K562 (cell line): ENCODE measurements at regions not wholly inside any gene's neighbourhood (a gene's known extent, or its start where the extent isn't known, plus 50 kb on each side); places are given as distances from the start of the nearest gene placed in this dataset.

Experiments used
- ATAC-seq: fragments of 200-7000 bp; cut with Tn5 transposase; 3 replicates; pipeline ENCODE4 v1.9.1; 2020; ENCODE audit warnings: moderate library complexity
- BruUV-seq: library from RNA; stranded (reverse); fragments of 400-500 nt; replicated peaks from 2 replicates; lab custom pipeline; 2021; lab: Mats Ljungman, UMichigan
- CTCF ChIA-PET: fragments of 300-600 bp; formaldehyde crosslinking; extraction: SDS; loops from one replicate; lab custom pipeline; 2021; ENCODE audit warnings: low intra/inter-chr PET ratio; lab: Yijun Ruan, JAX
- POLR2A ChIA-PET: fragments of 300-600, 350-650 bp; sonication (Branson Sonifier 250); formaldehyde crosslinking; extraction: SDS; loops from one replicate; lab custom pipeline; 2021; ENCODE audit warnings: antibody characterized with exemption, inconsistent platforms; lab: Yijun Ruan, JAX
- DNase-seq, 4 experiments: peaks; one replicate each; pipeline versions ENCODE4 v3.0.0 to v3.0.0-alpha.2; 2011 to 2018; ENCODE audit warnings: low spot score in 3 of 4, mixed read lengths in 3 of 4; ENCODE audit errors: extremely low read depth in 1 of 4
- FAIRE-seq: peaks from 2 replicates; lab custom pipeline; 2011; peaks lifted over from hg19 to GRCh38; lab: Jason Lieb, UNC
- H2AFZ ChIP-seq: 2 replicates; pipeline ENCODE4 v1.6.0; 2011; ENCODE audit warnings: low read depth, low read length, control low read depth, inconsistent platforms
- H3K27ac ChIP-seq: fragments of 200-600 bp; 3 replicates; pipeline ENCODE4 v1.8.0; 2011; ENCODE audit warnings: low read depth, mild to moderate bottlenecking, control low read depth, inconsistent platforms, low read length, moderate library complexity, mixed read lengths; ENCODE audit errors: extremely low read depth
- H3K27me3 ChIP-seq, 2 experiments: fragments of 300-600 bp in 1 of 2; 2 replicates in 1 of 2; 3 replicates in 1 of 2; pipeline versions ENCODE4 v1.6.0 to v1.8.0; 2011; ENCODE audit warnings: inconsistent platforms in 2 of 2, low read length in 2 of 2, mild to moderate bottlenecking in 1 of 2, mixed read lengths in 1 of 2, moderate library complexity in 1 of 2; ENCODE audit not compliant: control insufficient read depth in 2 of 2, insufficient read depth in 2 of 2
- H3K36me3 ChIP-seq: fragments of 300-600 bp; 3 replicates; pipeline ENCODE4 v1.8.0; 2011; ENCODE audit warnings: mild to moderate bottlenecking, low read length, inconsistent platforms; ENCODE audit not compliant: control insufficient read depth, insufficient read depth
- H3K4me1 ChIP-seq, 2 experiments: fragments of 200-600 bp in 1 of 2; replicated peaks in 1 of 2; 2 replicates in 1 of 2; 3 replicates in 1 of 2; pipeline versions ENCODE4 v1.5.1 to v1.8.0; 2011; ENCODE audit warnings: inconsistent platforms in 2 of 2, low read length in 2 of 2, mild to moderate bottlenecking in 1 of 2, mixed read lengths in 1 of 2, moderate library complexity in 1 of 2; ENCODE audit not compliant: control insufficient read depth in 2 of 2, insufficient read depth in 2 of 2
- H3K4me2 ChIP-seq: 2 replicates; pipeline ENCODE4 v1.6.1; 2011; ENCODE audit warnings: low read length, control low read depth, inconsistent platforms, mixed read lengths; ENCODE audit not compliant: insufficient read depth
- H3K4me3 ChIP-seq: fragments of 200-600 bp; sonication (generic), shearing (Covaris generic); 2 replicates; pipeline ENCODE4 v1.5.1; 2016; ENCODE audit warnings: control low read depth, inconsistent platforms
- H3K79me2 ChIP-seq: fragments of 200-600 bp; 3 replicates; pipeline ENCODE4 v1.8.0; 2011; ENCODE audit warnings: low read length, inconsistent platforms; ENCODE audit not compliant: control insufficient read depth, insufficient read depth
- H3K9ac ChIP-seq, 2 experiments: 2 replicates each; pipeline versions ENCODE4 v1.6.0 to v1.6.1; 2011; ENCODE audit warnings: low read depth in 2 of 2, low read length in 2 of 2, control low read depth in 1 of 2, inconsistent platforms in 1 of 2, mild to moderate bottlenecking in 1 of 2, mixed read lengths in 1 of 2; ENCODE audit not compliant: insufficient read depth in 1 of 2
- H3K9me1 ChIP-seq: one replicate; pipeline ENCODE4 v1.6.0; 2011; ENCODE audit warnings: inconsistent platforms, mild to moderate bottlenecking, low read length, moderate library complexity; ENCODE audit not compliant: control insufficient read depth, insufficient read depth
- H3K9me3 ChIP-seq: replicated peaks from 2 replicates; pipeline ENCODE4 v1.5.1; 2011; ENCODE audit warnings: low read depth, low read length, inconsistent platforms; ENCODE audit not compliant: control insufficient read depth, insufficient read depth
- H4K20me1 ChIP-seq: replicated peaks from 2 replicates; pipeline ENCODE4 v1.6.1; 2011; ENCODE audit warnings: low read length, inconsistent platforms, mixed read lengths; ENCODE audit not compliant: control insufficient read depth, insufficient read depth
- USF1 ChIP-seq: sonication (generic); formaldehyde crosslinking; IDR thresholded peaks from 2 replicates; pipeline ENCODE4 v1.9.0; 2022; ENCODE audit warnings: mild to moderate bottlenecking, missing genetic modification reagents
- USF2 ChIP-seq: sonication (generic); formaldehyde crosslinking; IDR thresholded peaks from 2 replicates; pipeline ENCODE4 v1.5.0; 2020; ENCODE audit warnings: missing genetic modification reagents
- ZNF12 ChIP-seq: sonication (generic); formaldehyde crosslinking; IDR thresholded peaks from 2 replicates; pipeline ENCODE4 v1.4.0; 2020; ENCODE audit warnings: mild to moderate bottlenecking, missing genetic modification reagents
- in situ Hi-C: fragments of 300-500 bp; cut with MboI; formaldehyde crosslinking; loops from 4 replicates; pipeline ENCODE4 v1.15.0; 2018; ENCODE audit warnings: inconsistent platforms, mixed read lengths
- intact Hi-C: fragments of 100-400 bp; cut with micrococcal nuclease; formaldehyde crosslinking; loops from 2 replicates; pipeline ENCODE4 v1.14.2; 2022

- Histone ChIP-seq H3K4me3 (no peak overlapping the region), H4K20me1 (no peaks in the 10 kb centered on the region), H3K9me1 (no peaks in the 10 kb centered on the region), H3K27ac (no peak overlapping the region), H3K27me3 (peaks cover 0 to 23% of the 10 kb centered on the region in 2 experiments; a peak in 2 of 5 replicates)
- TF ChIP-seq USF1 (CRISPR knock-in tag) (peak; percentile 40; the same call in 1 of the 2 replicates), ZNF12 (CRISPR knock-in tag) (no peak), USF2 (CRISPR knock-in tag) (peak; percentile 80)
- TF ChIP-seq, all 486 proteins: peak for 2
- intact Hi-C loops (no loop called here), in situ Hi-C loops (no loop called here)
- FAIRE-seq = no peak
- Histone ChIP-seq H3K9me3 (no peaks in the 10 kb centered on the region), H3K36me3 (no peaks in the 10 kb centered on the region), H3K9ac (no peak overlapping the region), H3K79me2 (no peaks in the 10 kb centered on the region), H3K4me2 (peak overlapping the region; percentile 21; the same call in 1 of the 2 replicates), H2AFZ (0 out of 2 replicates have a peak overlapping the region, but pooled peaks have one; percentile 2), H3K4me1 (no peaks in the 10 kb centered on the region)
- ChIA-PET POLR2A (interaction anchor here (0.7 to 1.3 kb wide), 2 partner anchors 12 to 304 kb away, joined by 4 to 5 read pairs; no protein-coding TSS in a partner anchor), CTCF (no interaction called here)
- BruUV-seq = no TSS peak
- ATAC-seq = no peak
- peak; percentile 6 to 70 (median 60) for DNase-seq
Observed at GRCh38 chr1:232899839-232900238, 50.6 kb upstream of the NTPCR start.
